ENCODE measurements at regions not wholly inside any gene's neighbourhood (a gene's known extent, or its start where the extent isn't known, plus 50 kb on each side); places are given as distances from the start of the nearest gene placed in this dataset.
"Not testable (repeated sequence)": the region's sequence is repeated elsewhere in the genome, so short reads cannot be mapped to it uniquely, and the experiment has no call there.

GRCh38 chr13:111064661-111065060 lies 50.4 kb upstream of the ARHGEF7 start:
- Mint-ChIP-seq H3K36me3 (no peaks in the 10 kb centered on the region), H3K27ac (no peak overlapping the region), H3K4me1 (peaks cover 4 to 12% of the 10 kb centered on the region in 2 donors), H3K4me3 (no peak overlapping the region), H3K27me3 (ENCODE audit: low read depth in 3 of 3) (peaks cover 11 to 20% (median 15%) of the 10 kb centered on the region in 3 donors), H3K9me3 (no peaks in the 10 kb centered on the region)
- DNase-seq: no peak

- Mint-ChIP-seq H3K27ac (no peak overlapping the region), H3K4me3 (no peak overlapping the region), H3K4me1 (peaks cover 4 to 11% of the 10 kb centered on the region in 2 donors), H3K27me3 (ENCODE audit: low read depth in 3 of 3) (peaks cover 11 to 17% (median 14%) of the 10 kb centered on the region in 3 donors), H3K36me3 (no peaks in the 10 kb centered on the region), H3K9me3 (no peaks in the 10 kb centered on the region)
- DNase-seq: no peak
Observed at GRCh38 chr13:111062966-111063365, 52.1 kb upstream of the ARHGEF7 start.

GRCh38 chr13:111062305-111062704 lies 52.8 kb upstream of the ARHGEF7 start:
- Mint-ChIP-seq H3K27me3 (ENCODE audit: low read depth in 3 of 3) (peaks cover 11 to 17% (median 14%) of the 10 kb centered on the region in 3 donors), H3K36me3 (no peaks in the 10 kb centered on the region), H3K9me3 (no peaks in the 10 kb centered on the region), H3K4me3 (no peak overlapping the region), H3K27ac (no peak overlapping the region), H3K4me1 (peaks cover 3 to 5% of the 10 kb centered on the region in 2 donors)
- no peak for DNase-seq

- Mint-ChIP-seq H3K4me1 (peaks cover 2 to 3% of the 10 kb centered on the region in 2 donors), H3K27ac (no peak overlapping the region), H3K27me3 (ENCODE audit: low read depth in 3 of 3) (peaks cover 12 to 21% (median 13%) of the 10 kb centered on the region in 3 donors), H3K4me3 (no peak overlapping the region), H3K9me3 (no peaks in the 10 kb centered on the region), H3K36me3 (no peaks in the 10 kb centered on the region)
- DNase-seq: no peak
Observed at GRCh38 chr13:111061358-111062045, 53.6 kb upstream of the ARHGEF7 start.

GRCh38 chr13:111060237-111060919 lies 54.7 kb upstream of the ARHGEF7 start:
- Mint-ChIP-seq H3K4me3 (no peak overlapping the region), H3K27ac (no peak overlapping the region), H3K36me3 (no peaks in the 10 kb centered on the region), H3K4me1 (no peaks in the 10 kb centered on the region), H3K27me3 (ENCODE audit: low read depth in 3 of 3) (peaks cover 7 to 20% (median 12%) of the 10 kb centered on the region in 3 donors), H3K9me3 (no peaks in the 10 kb centered on the region)
- DNase-seq: no peak

- H3K9me3 Mint-ChIP-seq: no peaks in the 10 kb centered on the region
- H3K4me1 Mint-ChIP-seq: no peaks in the 10 kb centered on the region
- no peak for DNase-seq
- no peaks in the 10 kb centered on the region for H3K36me3 Mint-ChIP-seq
- peaks cover 9 to 14% (median 13%) of the 10 kb centered on the region in 3 donors for H3K27me3 Mint-ChIP-seq (ENCODE audit: low read depth in 3 of 3)
- H3K27ac Mint-ChIP-seq: no peak overlapping the region
- H3K4me3 Mint-ChIP-seq: no peak overlapping the region
Observed at GRCh38 chr13:111058796-111059506, 56.2 kb upstream of the ARHGEF7 start.

- peaks cover 9 to 14% (median 13%) of the 10 kb centered on the region in 3 donors for H3K27me3 Mint-ChIP-seq (ENCODE audit: low read depth in 3 of 3)
- H3K36me3 Mint-ChIP-seq, H3K27ac Mint-ChIP-seq, H3K9me3 Mint-ChIP-seq, DNase-seq, H3K4me1 Mint-ChIP-seq, H3K4me3 Mint-ChIP-seq: not testable (repeated sequence)
Observed at GRCh38 chr13:111058339-111058738, 56.8 kb upstream of the ARHGEF7 start.

GRCh38 chr13:111051726-111052232 lies 63.3 kb upstream of the ARHGEF7 start:
- not testable (repeated sequence) for H3K4me3 Mint-ChIP-seq, H3K36me3 Mint-ChIP-seq

GRCh38 chr13:111051041-111051725 lies 63.9 kb upstream of the ARHGEF7 start:
- Mint-ChIP-seq H3K4me3 (no peak overlapping the region), H3K9me3 (no peaks in the 10 kb centered on the region), H3K36me3 (no peaks in the 10 kb centered on the region), H3K27me3 (ENCODE audit: low read depth in 3 of 3) (peaks cover 2 to 8% (median 7%) of the 10 kb centered on the region in 3 donors), H3K27ac (no peak overlapping the region), H3K4me1 (no peaks in the 10 kb centered on the region)
- DNase-seq: no peak

More at GRCh38 chr13:111051726-111052232, 63.3 kb upstream of the ARHGEF7 start:
- H3K4me1 Mint-ChIP-seq, H3K27ac Mint-ChIP-seq, H3K9me3 Mint-ChIP-seq, DNase-seq: not testable (repeated sequence)
- H3K27me3 Mint-ChIP-seq (ENCODE audit: low read depth in 3 of 3): peaks cover 3 to 11% (median 6%) of the 10 kb centered on the region in 3 donors

- Mint-ChIP-seq H3K4me1 (no peaks in the 10 kb centered on the region), H3K36me3 (no peaks in the 10 kb centered on the region), H3K27ac (no peak overlapping the region), H3K9me3 (no peaks in the 10 kb centered on the region), H3K27me3 (ENCODE audit: low read depth in 3 of 3) (peaks cover 2 to 7% (median 5%) of the 10 kb centered on the region in 3 donors), H3K4me3 (no peak overlapping the region)
- no peak for DNase-seq
Observed at GRCh38 chr13:111050539-111050879, 64.6 kb upstream of the ARHGEF7 start.

GRCh38 chr13:111049791-111050538 lies 65.1 kb upstream of the ARHGEF7 start:
- peaks cover 2 to 7% (median 4%) of the 10 kb centered on the region in 3 donors for H3K27me3 Mint-ChIP-seq (ENCODE audit: low read depth in 3 of 3)
- H3K27ac Mint-ChIP-seq: no peak overlapping the region
- H3K4me1 Mint-ChIP-seq: no peaks in the 10 kb centered on the region
- H3K36me3 Mint-ChIP-seq: no peaks in the 10 kb centered on the region
- no peak overlapping the region for H3K4me3 Mint-ChIP-seq
- H3K9me3 Mint-ChIP-seq: no peaks in the 10 kb centered on the region
- DNase-seq: no peak

GRCh38 chr13:111048387-111048786 lies 66.7 kb upstream of the ARHGEF7 start:
- H3K9me3 Mint-ChIP-seq: no peaks in the 10 kb centered on the region
- H3K36me3 Mint-ChIP-seq: no peaks in the 10 kb centered on the region
- DNase-seq: no peak
- H3K27me3 Mint-ChIP-seq (ENCODE audit: low read depth in 3 of 3): peaks cover 2 to 7% (median 2%) of the 10 kb centered on the region in 3 donors
- no peak overlapping the region for H3K27ac Mint-ChIP-seq
- no peak overlapping the region for H3K4me3 Mint-ChIP-seq
- H3K4me1 Mint-ChIP-seq: no peaks in the 10 kb centered on the region

GRCh38 chr13:111047326-111047725 lies 67.8 kb upstream of the ARHGEF7 start:
- no peak overlapping the region for H3K4me3 Mint-ChIP-seq
- H3K9me3 Mint-ChIP-seq: no peaks in the 10 kb centered on the region
- H3K27me3 Mint-ChIP-seq (ENCODE audit: low read depth in 3 of 3): peaks cover 2 to 7% (median 2%) of the 10 kb centered on the region in 3 donors
- no peak overlapping the region for H3K27ac Mint-ChIP-seq
- no peaks in the 10 kb centered on the region for H3K36me3 Mint-ChIP-seq
- no peaks in the 10 kb centered on the region for H3K4me1 Mint-ChIP-seq
- no peak for DNase-seq
